ENCODE measurements at regions not wholly inside any gene's neighbourhood (a gene's known extent, or its start where the extent isn't known, plus 50 kb on each side); places are given as distances from the start of the nearest gene placed in this dataset.

- TF ChIP-seq POLR2A (IDR thresholded peaks at IDR 0.05): no peak
- TF ChIP-seq, protein P1, sequence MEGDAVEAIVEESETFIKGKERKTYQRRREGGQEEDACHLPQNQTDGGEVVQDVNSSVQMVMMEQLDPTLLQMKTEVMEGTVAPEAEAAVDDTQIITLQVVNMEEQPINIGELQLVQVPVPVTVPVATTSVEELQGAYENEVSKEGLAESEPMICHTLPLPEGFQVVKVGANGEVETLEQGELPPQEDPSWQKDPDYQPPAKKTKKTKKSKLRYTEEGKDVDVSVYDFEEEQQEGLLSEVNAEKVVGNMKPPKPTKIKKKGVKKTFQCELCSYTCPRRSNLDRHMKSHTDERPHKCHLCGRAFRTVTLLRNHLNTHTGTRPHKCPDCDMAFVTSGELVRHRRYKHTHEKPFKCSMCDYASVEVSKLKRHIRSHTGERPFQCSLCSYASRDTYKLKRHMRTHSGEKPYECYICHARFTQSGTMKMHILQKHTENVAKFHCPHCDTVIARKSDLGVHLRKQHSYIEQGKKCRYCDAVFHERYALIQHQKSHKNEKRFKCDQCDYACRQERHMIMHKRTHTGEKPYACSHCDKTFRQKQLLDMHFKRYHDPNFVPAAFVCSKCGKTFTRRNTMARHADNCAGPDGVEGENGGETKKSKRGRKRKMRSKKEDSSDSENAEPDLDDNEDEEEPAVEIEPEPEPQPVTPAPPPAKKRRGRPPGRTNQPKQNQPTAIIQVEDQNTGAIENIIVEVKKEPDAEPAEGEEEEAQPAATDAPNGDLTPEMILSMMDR (IDR thresholded peaks at IDR 0.05): no peak
Measured at GRCh38 chr11:121800240-121800639, 315.8 kb downstream of the BLID start.

All from adrenal gland (tissue), 5 donors.